Small intestine (tissue), 7 donors: ENCODE measurements at regions not wholly inside any gene's neighbourhood (a gene's known extent, or its start where the extent isn't known, plus 50 kb on each side); places are given as distances from the start of the nearest gene placed in this dataset.
"Not testable (repeated sequence)": the region's sequence is repeated elsewhere in the genome, so short reads cannot be mapped to it uniquely, and the experiment has no call there.

ENCODE experiments used
- DNase-seq, 2 donors: peaks; one replicate each; pipeline versions ENCODE4 v3.0.0 to v3.0.0-alpha.2; 2013
- FAIRE-seq: peaks from 2 replicates; lab custom pipeline; 2012; peaks lifted over from hg19 to GRCh38; lab: Jason Lieb, UNC
- H3K27ac ChIP-seq, 3 donors: one replicate each; pipeline ENCODE4 v1.5.1; 2013; ENCODE audit warnings: low read length in 2 of 3, mild to moderate bottlenecking in 2 of 3, control low read depth in 1 of 3, inconsistent platforms in 1 of 3, low read depth in 1 of 3, moderate library complexity in 1 of 3
- H3K27me3 ChIP-seq, 3 donors: one replicate each; pipeline ENCODE4 v1.6.1; 2013; ENCODE audit warnings: low read length in 3 of 3, inconsistent platforms in 1 of 3; ENCODE audit not compliant: control insufficient read depth in 3 of 3, insufficient read depth in 3 of 3
- H3K36me3 ChIP-seq, 3 donors: one replicate each; pipeline ENCODE4 v1.6.1; 2013; ENCODE audit warnings: low read length in 3 of 3, inconsistent platforms in 1 of 3, low read depth in 1 of 3, mild to moderate bottlenecking in 1 of 3, moderate library complexity in 1 of 3; ENCODE audit not compliant: control insufficient read depth in 3 of 3, insufficient read depth in 2 of 3
- H3K4me1 ChIP-seq, 3 donors: one replicate each; pipeline ENCODE4 v1.6.1; 2013; ENCODE audit warnings: low read length in 2 of 3, inconsistent platforms in 1 of 3, low read depth in 1 of 3, mild to moderate bottlenecking in 1 of 3, moderate library complexity in 1 of 3; ENCODE audit not compliant: control insufficient read depth in 3 of 3, insufficient read depth in 2 of 3
- H3K4me3 ChIP-seq, 3 donors: one replicate each; pipeline ENCODE4 v1.5.1; 2013; ENCODE audit warnings: low read length in 3 of 3, control low read depth in 1 of 3, inconsistent platforms in 1 of 3, low read depth in 1 of 3, mild to moderate bottlenecking in 1 of 3, moderate library complexity in 1 of 3
- H3K9me3 ChIP-seq, 2 donors: one replicate each; pipeline ENCODE4 v1.6.1; 2013; ENCODE audit warnings: low read depth in 1 of 2, low read length in 1 of 2; ENCODE audit not compliant: control insufficient read depth in 2 of 2, insufficient read depth in 1 of 2
- whole genome bisulfite sequencing, 3 donors: extraction: QIAGEN DNeasy Blood & Tissue Kit; methylation state at CpG; one replicate each; pipeline ENCODE4 v1.1.7; 2013; 5-methylcytosine and 5-hydroxymethylcytosine counted together
- donor health status: healthy with polysubstance abuse.
- donor health status: control.
- donor health status: control.
- donor health status: Bipolar disorder and iron deficiency.
- donor health status: healthy.

DNA sequence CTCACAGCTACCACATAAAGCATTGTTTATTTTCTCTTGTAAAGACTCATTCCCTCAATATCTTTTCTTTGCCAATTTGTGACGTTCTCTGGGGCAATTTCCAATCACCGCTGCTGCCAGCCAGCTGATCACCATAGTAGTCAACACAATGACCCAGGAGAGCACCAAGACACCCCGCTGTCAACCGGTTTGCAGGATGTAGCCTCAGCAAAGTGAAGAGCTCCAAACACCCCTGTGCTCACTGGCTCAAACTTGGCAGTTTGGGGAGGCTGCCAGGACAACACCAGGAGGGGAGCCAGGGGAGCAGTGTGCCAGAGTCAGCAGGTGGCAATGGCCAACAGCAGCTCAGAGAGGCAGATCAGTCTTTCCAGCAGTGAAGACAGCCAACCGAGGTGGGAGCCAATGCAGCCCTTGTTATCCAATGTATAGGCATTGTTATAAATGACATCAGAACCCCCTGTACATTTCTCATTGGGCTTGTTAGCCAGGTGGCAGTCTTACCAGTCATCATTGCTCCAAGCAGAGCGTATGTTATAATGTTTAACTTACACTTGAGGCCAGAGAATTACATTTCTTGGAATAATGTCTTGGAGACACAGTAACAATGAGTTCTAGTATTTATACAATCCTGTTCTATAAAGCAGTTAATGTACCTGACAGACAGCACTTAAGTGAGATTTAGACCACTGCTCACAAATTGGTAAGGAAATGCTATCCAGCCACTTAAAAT is 274.9 kb upstream of the GK2 start:
- Histone ChIP-seq H3K9me3 (no peaks in the 10 kb centered on the region), H3K27me3 (no peaks in the 10 kb centered on the region), H3K27ac (no peak overlapping the region), H3K4me3 (no peak overlapping the region), H3K4me1 (no peaks in the 10 kb centered on the region), H3K36me3 (no peaks in the 10 kb centered on the region)
- 62 to 65% (median 63%) methylated on average over 6 of the region's 6 CpGs for WGBS, 3 donors
- no peak for DNase-seq
- FAIRE-seq: no peak

DNA sequence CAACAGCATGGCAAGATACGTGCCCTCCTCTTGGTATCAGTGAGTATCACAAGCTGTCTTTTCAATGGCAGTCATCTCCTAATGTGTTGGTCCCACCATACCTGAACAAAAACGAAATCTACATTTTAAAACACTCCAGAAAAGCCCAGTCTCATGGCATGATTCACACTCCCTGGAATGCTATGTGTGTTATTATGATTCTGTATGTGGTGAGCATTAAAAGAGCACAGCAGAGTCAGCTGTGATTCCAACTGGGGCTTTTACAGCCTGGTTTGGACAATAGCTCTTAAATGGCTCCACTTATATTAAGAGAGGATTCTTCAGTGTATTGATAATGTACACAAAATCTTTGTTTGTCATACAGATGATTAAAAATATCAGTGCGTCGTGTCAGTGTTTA is 274.1 kb upstream of the GK2 start:
- Histone ChIP-seq H3K36me3 (no peaks in the 10 kb centered on the region), H3K4me3 (no peak overlapping the region), H3K4me1 (no peaks in the 10 kb centered on the region), H3K27ac (no peak overlapping the region), H3K27me3 (no peaks in the 10 kb centered on the region), H3K9me3 (no peaks in the 10 kb centered on the region)
- 67 to 76% (median 74%) methylated on average over 4 of the region's 4 CpGs for WGBS, 3 donors
- DNase-seq (no peak), FAIRE-seq (no peak)

DNA sequence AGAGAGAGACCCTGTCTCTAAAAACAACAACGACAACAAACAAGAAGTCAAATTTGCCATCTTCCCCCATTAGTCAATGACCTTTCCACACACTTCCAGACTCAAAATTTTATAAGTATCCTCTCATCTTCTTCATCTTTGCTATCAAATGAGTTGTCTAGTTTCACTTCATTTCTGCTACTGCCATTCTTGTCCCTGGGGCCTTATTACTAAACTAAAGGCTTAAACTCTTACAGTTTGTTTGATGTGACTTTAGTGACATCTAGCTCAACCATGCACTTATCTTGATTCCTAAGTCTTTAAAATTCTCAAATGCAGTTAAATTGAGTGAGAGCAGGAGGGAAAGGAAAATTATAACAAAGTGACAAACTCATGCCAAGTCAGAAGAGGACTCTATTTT is 271.8 kb upstream of the GK2 start:
- no peaks in the 10 kb centered on the region for H3K36me3 ChIP-seq
- no peaks in the 10 kb centered on the region for H3K4me1 ChIP-seq
- no peak overlapping the region for H3K4me3 ChIP-seq
- H3K27ac ChIP-seq: no peak overlapping the region
- DNase-seq: no peak
- no peaks in the 10 kb centered on the region for H3K27me3 ChIP-seq
- no peaks in the 10 kb centered on the region for H3K9me3 ChIP-seq
- 85 to 94% (median 90%) methylated on average over 1 of the region's 1 CpG for WGBS, 3 donors
- FAIRE-seq: no peak

DNA sequence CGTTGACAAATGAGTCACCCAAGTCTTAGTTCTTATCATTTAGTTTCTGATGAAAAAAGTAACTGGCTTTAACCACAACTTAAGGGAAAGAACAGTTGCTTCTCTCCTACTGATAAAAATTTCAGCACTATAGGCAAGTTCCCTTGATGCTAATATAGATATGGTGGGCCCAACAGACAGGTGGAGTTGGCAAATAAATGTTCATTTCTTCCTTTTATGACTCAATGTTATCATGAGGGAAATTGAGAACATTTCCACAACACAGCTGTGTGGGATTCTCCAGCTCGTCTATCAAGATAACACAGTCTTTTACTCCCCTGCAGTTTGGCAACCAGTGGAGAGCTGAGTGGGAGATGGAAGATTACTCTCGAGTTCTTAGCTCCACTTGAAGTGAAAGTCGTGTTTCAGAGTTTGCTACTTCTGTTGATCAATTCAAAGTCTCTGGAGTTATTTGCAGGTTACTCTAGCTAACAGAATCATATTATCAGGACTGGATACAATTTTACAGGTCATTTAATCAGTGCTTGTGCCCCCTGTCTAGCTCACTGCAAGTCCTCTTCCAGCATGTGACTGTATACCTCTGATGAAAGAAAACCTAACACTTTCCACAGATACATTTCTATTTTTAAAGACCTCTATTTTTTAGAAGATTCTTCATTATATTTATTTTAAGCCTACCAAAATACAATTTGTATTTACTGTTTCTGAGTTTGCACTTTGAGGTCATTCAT is 270.6 kb upstream of the GK2 start:
- Histone ChIP-seq H3K27me3 (no peaks in the 10 kb centered on the region), H3K4me3 (no peak overlapping the region), H3K4me1 (no peaks in the 10 kb centered on the region), H3K27ac (no peak overlapping the region), H3K36me3 (no peaks in the 10 kb centered on the region), H3K9me3 (no peaks in the 10 kb centered on the region)
- no peak for DNase-seq
- FAIRE-seq: no peak
- WGBS, 3 donors: 27 to 39% (median 34%) methylated on average over 4 of the region's 4 CpGs

DNA sequence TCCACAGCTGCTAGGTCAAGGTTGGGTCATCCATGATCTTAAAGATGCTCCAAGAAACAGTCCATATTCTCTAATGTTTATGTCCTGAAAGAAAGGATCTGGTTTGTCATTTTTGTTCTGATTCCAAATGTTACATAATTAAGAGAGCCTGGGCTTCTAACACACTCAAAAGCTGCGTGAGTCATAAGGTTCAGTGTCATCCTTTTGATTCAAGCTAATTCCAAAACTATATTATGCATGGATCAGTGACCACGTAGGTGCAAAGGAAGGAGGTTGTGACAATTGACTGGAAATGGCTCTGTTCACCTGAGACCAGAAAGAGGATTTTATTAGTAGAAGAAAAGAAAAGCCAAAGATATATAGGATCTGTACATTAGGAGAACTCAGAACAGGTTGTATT is 268.7 kb upstream of the GK2 start:
- Histone ChIP-seq H3K27ac (no peak overlapping the region), H3K9me3 (no peaks in the 10 kb centered on the region), H3K4me1 (no peaks in the 10 kb centered on the region), H3K4me3 (no peak overlapping the region), H3K27me3 (no peaks in the 10 kb centered on the region), H3K36me3 (no peaks in the 10 kb centered on the region)
- 48 to 68% (median 53%) methylated on average over 2 of the region's 2 CpGs for WGBS, 3 donors
- DNase-seq (no peak), FAIRE-seq (no peak)

DNA sequence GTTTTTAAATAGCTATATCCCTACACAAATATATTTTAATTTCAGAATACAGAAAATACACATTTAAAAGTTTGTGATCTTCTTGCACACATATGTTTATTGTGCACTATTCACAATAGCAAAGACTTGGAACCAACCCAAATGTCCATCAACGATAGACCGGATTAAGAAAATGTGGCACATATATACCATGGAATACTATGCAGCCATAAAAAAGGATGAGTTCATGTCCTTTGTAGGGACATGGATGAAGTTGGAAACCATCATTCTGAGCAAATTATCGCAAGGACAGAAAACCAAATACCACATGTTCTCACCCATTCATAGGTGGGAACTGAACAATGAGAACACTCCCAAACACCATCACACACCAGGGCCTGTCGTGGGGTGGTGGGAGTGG is 266.9 kb upstream of the GK2 start:
- H3K27ac ChIP-seq, H3K9me3 ChIP-seq, DNase-seq, H3K4me3 ChIP-seq, FAIRE-seq, H3K36me3 ChIP-seq, H3K27me3 ChIP-seq, H3K4me1 ChIP-seq: not testable (repeated sequence)
- WGBS, 3 donors: 91 to 95% (median 94%) methylated on average over 4 of the region's 4 CpGs

DNA sequence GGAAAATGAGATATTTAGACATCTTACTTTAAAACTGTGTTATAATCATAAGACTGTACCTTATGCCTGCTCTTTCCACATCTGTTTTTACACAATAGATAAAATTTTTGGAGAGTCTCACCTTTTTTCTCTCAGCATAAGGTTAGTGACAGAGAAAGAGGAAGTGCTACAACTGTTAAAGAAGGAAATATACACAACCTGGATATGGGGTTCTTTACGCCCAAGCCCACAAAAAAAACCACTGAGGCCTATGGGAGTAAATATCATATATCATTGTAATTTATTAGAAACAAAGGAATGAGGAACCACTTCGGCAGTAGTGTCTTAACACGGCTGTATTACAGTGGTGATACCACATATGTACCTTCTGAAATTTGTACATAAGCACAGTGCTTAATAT is 265.9 kb upstream of the GK2 start:
- Histone ChIP-seq H3K4me1 (no peaks in the 10 kb centered on the region), H3K9me3 (peaks cover 0 to under 1% of the 10 kb centered on the region in 2 donors), H3K4me3 (no peak overlapping the region), H3K27ac (no peak overlapping the region), H3K27me3 (no peaks in the 10 kb centered on the region), H3K36me3 (no peaks in the 10 kb centered on the region)
- WGBS, 3 donors: 66 to 74% (median 70%) methylated on average over 3 of the region's 3 CpGs
- DNase-seq (no peak), FAIRE-seq (no peak)

DNA sequence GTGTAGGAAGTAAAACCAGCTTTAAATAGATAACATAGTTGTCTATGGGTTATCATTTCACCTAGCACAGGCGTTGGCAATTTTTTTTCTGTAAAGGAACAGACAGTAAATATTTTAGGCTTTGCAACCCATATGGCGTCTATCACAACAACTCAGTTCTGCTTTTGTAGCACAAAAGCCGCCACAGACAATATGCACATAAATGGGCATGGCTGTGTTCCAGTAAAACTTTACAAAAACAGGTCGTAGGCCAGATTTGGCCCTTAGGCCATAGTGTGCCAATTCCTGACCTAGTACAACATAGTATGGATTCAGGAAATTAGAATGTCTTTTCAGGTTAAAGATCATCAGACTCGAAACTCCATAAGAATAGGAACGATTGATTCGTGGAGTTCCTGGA is 265.3 kb upstream of the GK2 start:
- H3K4me1 ChIP-seq: no peaks in the 10 kb centered on the region
- no peaks in the 10 kb centered on the region for H3K27me3 ChIP-seq
- 65 to 71% (median 67%) methylated on average over 7 of the region's 7 CpGs for WGBS, 3 donors
- no peaks in the 10 kb centered on the region for H3K36me3 ChIP-seq
- no peak overlapping the region for H3K4me3 ChIP-seq
- H3K9me3 ChIP-seq: peaks cover 0 to 5% of the 10 kb centered on the region in 2 donors
- FAIRE-seq: no peak
- no peak for DNase-seq
- H3K27ac ChIP-seq: no peak overlapping the region
